GM21515 (cell line): ENCODE measurements at regions not wholly inside any gene's neighbourhood (a gene's known extent, or its start where the extent isn't known, plus 50 kb on each side); places are given as distances from the start of the nearest gene placed in this dataset.

Experiments
- ATAC-seq: cut with Tn5 transposase; IDR thresholded peaks from one replicate; pipeline ENCODE4 v1.9.1; 2021; ENCODE audit not compliant: unreplicated experiment

GRCh38 chr11:103530257-103530656 is 421.0 kb downstream of the DYNC2H1 start:
- ATAC-seq: no peak

- no peak for ATAC-seq
These were observed 423.0 kb downstream of the DYNC2H1 start for GRCh38 chr11:103532133-103532788.

- no peak for ATAC-seq
These were observed 425.0 kb downstream of the DYNC2H1 start for GRCh38 chr11:103534191-103534590.

- no peak for ATAC-seq
These were observed 425.7 kb downstream of the DYNC2H1 start for GRCh38 chr11:103534959-103535358.

GRCh38 chr11:103536335-103536722 is 427.1 kb downstream of the DYNC2H1 start:
- no peak for ATAC-seq

GRCh38 chr11:103537904-103538502 is 428.8 kb downstream of the DYNC2H1 start:
- no peak for ATAC-seq

- ATAC-seq: no peak
These were observed 429.9 kb downstream of the DYNC2H1 start for GRCh38 chr11:103539166-103539565.

- no peak for ATAC-seq
These were observed 432.1 kb downstream of the DYNC2H1 start for GRCh38 chr11:103541186-103541795.

GRCh38 chr11:103542851-103543250 is 433.6 kb downstream of the DYNC2H1 start:
- no peak for ATAC-seq

- ATAC-seq: no peak
These were observed 434.2 kb downstream of the DYNC2H1 start for GRCh38 chr11:103543456-103543855.

- ATAC-seq: no peak
These were observed 435.6 kb downstream of the DYNC2H1 start for GRCh38 chr11:103544874-103545273.

- ATAC-seq: no peak
These were observed 436.3 kb downstream of the DYNC2H1 start for GRCh38 chr11:103545551-103545950.

- no peak for ATAC-seq
These were observed 437.0 kb downstream of the DYNC2H1 start for GRCh38 chr11:103546236-103546635.

GRCh38 chr11:103547024-103547423 is 437.8 kb downstream of the DYNC2H1 start:
- ATAC-seq: no peak

GRCh38 chr11:103547691-103548090 is 438.5 kb downstream of the DYNC2H1 start:
- no peak for ATAC-seq

- no peak for ATAC-seq
These were observed 439.6 kb downstream of the DYNC2H1 start for GRCh38 chr11:103548838-103549237.

- ATAC-seq: no peak
These were observed 441.6 kb downstream of the DYNC2H1 start for GRCh38 chr11:103550811-103551210.

GRCh38 chr11:103552086-103552485 is 442.9 kb downstream of the DYNC2H1 start:
- ATAC-seq: no peak

GRCh38 chr11:103556171-103556570 is 446.9 kb downstream of the DYNC2H1 start:
- ATAC-seq: no peak

- no peak for ATAC-seq
These were observed 456.9 kb downstream of the DYNC2H1 start for GRCh38 chr11:103566116-103566515.

- ATAC-seq: no peak
These were observed 454.7 kb upstream of the DDI1 start for GRCh38 chr11:103581760-103582159.

- no peak for ATAC-seq
These were observed 454.0 kb upstream of the DDI1 start for GRCh38 chr11:103582351-103582909.
